Tibial nerve (tissue), 3 donors: ENCODE measurements at regions not wholly inside any gene's neighbourhood (a gene's known extent, or its start where the extent isn't known, plus 50 kb on each side); places are given as distances from the start of the nearest gene placed in this dataset.

Experiments
- CTCF ChIP-seq, 5 experiments: fragments of 200-600 bp in 3 of 5; fragments of 450-650 bp in 2 of 5; sonication (generic) in 3 of 5; IDR thresholded peaks; one replicate each; pipeline ENCODE4 v1.5.1; 2016 to 2019; ENCODE audit warnings: antibody characterized with exemption in 5 of 5, mild to moderate bottlenecking in 3 of 5, moderate library complexity in 2 of 5
- POLR2A ChIP-seq, 2 donors: fragments of 450-650 bp; IDR thresholded peaks; one replicate each; pipeline ENCODE4 v1.6.1; 2017; ENCODE audit warnings: antibody characterized with exemption in 2 of 2, mild to moderate bottlenecking in 2 of 2, moderate library complexity in 2 of 2

- no peak for TF ChIP-seq POLR2A (IDR thresholded peaks at IDR 0.05)
- TF ChIP-seq CTCF (IDR thresholded peaks at IDR 0.05), result no peak
These were observed 82.4 kb upstream of the ADRA1B start for GRCh38 chr5:159833846-159834245.
